ENCODE measurements at regions not wholly inside any gene's neighbourhood (a gene's known extent, or its start where the extent isn't known, plus 50 kb on each side); places are given as distances from the start of the nearest gene placed in this dataset.

DNA sequence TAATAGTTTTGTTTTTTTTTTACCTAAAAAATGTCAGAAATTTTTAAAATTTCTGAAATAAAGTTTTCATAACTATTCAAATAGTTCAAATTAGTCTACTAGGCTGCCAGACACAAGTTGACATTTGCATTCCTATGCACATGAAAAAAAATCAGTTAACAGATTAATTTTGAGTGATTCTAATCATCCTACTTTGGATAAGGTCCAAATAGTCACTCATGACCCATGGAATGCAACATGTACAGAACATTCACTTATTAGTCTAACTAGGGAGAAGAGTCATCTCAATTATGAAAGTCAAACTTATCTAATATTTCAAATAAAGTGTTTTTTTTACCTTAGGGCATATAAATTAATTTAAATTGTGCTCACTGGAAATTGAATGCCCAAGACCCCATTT lies 390.2 kb downstream of the EPM2A start:
- ATAC-seq (no peak), DNase-seq (ENCODE audit: low spot score) (no peak)
- Mint-ChIP-seq H3K27me3 (no peaks in the 10 kb centered on the region), H3K4me1 (ENCODE audit: low read depth in 2 of 2) (no peaks in the 10 kb centered on the region), H3K36me3 (no peaks in the 10 kb centered on the region), H3K9me3 (peaks cover 4% of the 10 kb centered on the region), H3K27ac (no peak overlapping the region), H3K4me3 (no peak overlapping the region)

GRCh38 chr6:145347216-145347615 lies 388.1 kb downstream of the EPM2A start:
- no peak for ATAC-seq
- H3K4me1 Mint-ChIP-seq (ENCODE audit: low read depth in 2 of 2) = no peaks in the 10 kb centered on the region
- H3K4me3 Mint-ChIP-seq = no peak overlapping the region

DNA sequence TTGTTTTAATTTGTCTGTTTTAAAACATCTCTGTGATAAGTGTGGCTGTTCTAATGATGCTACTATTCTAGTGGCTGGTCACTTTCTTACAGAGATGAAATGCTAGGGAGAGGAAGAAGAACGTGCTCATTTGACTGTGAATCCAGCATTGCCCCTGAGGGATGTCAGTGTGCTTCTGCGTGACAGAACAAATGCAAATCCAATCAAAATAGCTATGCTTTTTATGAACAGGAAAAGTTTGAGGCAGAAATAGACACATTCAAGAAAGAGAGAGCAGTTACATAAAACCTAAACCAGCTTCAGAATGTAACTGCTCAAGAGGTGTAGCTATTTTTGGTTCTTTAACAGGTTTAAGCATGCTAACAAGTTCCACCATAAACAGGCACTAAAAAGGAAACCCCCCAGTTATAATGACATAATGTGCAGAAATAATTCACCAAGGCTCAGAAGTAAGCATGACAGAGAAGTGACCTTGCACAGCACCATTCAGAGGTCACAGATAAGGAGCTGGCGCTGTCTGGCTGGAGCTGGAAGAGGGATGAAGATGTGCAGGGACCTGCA lies 385.3 kb downstream of the EPM2A start:
- H3K27ac Mint-ChIP-seq = no peak overlapping the region
- no peak overlapping the region for H3K4me3 Mint-ChIP-seq
- peaks cover 10% of the 10 kb centered on the region for H3K9me3 Mint-ChIP-seq
- H3K27me3 Mint-ChIP-seq = no peaks in the 10 kb centered on the region
- H3K4me1 Mint-ChIP-seq (ENCODE audit: low read depth in 2 of 2) = no peaks in the 10 kb centered on the region
- DNase-seq (ENCODE audit: low spot score) (no peak), ATAC-seq (no peak)
- no peaks in the 10 kb centered on the region for H3K36me3 Mint-ChIP-seq

More at GRCh38 chr6:145347216-145347615, 388.1 kb downstream of the EPM2A start:
- H3K9me3 Mint-ChIP-seq = peaks cover 10% of the 10 kb centered on the region
- H3K27ac Mint-ChIP-seq = no peak overlapping the region
- no peaks in the 10 kb centered on the region for H3K36me3 Mint-ChIP-seq
- DNase-seq (ENCODE audit: low spot score) = no peak
- H3K27me3 Mint-ChIP-seq = no peaks in the 10 kb centered on the region

GRCh38 chr6:145350928-145351327 lies 384.4 kb downstream of the EPM2A start:
- Mint-ChIP-seq H3K27me3 (no peaks in the 10 kb centered on the region), H3K27ac (no peak overlapping the region), H3K36me3 (no peaks in the 10 kb centered on the region), H3K4me1 (ENCODE audit: low read depth in 2 of 2) (no peaks in the 10 kb centered on the region), H3K9me3 (peaks cover 6% of the 10 kb centered on the region), H3K4me3 (no peak overlapping the region)
- ATAC-seq (no peak), DNase-seq (ENCODE audit: low spot score) (no peak)

- Mint-ChIP-seq H3K9me3 (peaks cover 6% of the 10 kb centered on the region), H3K27ac (no peak overlapping the region), H3K27me3 (no peaks in the 10 kb centered on the region), H3K4me1 (ENCODE audit: low read depth in 2 of 2) (no peaks in the 10 kb centered on the region), H3K4me3 (no peak overlapping the region), H3K36me3 (no peaks in the 10 kb centered on the region)
- ATAC-seq (no peak), DNase-seq (ENCODE audit: low spot score) (no peak)
Observed at GRCh38 chr6:145352382-145353080, 382.8 kb downstream of the EPM2A start.

DNA sequence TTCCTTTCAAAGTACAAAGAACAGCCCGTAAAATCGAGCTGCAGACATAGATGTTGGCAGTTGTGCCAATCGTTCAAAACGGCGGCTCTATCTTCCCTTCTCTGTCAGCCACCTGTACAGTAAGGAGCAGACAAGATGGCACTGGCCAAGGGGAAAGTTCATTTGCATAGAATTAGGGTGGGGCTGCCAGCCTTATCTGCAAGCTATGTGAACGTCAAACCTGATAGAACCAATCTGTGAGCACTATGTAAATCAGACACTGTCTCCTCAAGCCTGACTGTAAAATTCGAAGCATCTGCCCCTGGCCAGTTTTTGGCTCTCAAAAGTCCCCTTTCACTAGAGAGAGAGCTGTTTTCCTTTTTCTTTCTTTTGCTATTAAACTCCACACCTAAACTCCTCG lies 374.5 kb downstream of the EPM2A start:
- DNase-seq (ENCODE audit: low spot score) = no peak
- Mint-ChIP-seq H3K27me3 (no peaks in the 10 kb centered on the region), H3K9me3 (peaks cover 2% of the 10 kb centered on the region), H3K4me1 (ENCODE audit: low read depth in 2 of 2) (no peaks in the 10 kb centered on the region), H3K36me3 (no peaks in the 10 kb centered on the region), H3K27ac (no peak overlapping the region), H3K4me3 (no peak overlapping the region)
- no peak for ATAC-seq

DNA sequence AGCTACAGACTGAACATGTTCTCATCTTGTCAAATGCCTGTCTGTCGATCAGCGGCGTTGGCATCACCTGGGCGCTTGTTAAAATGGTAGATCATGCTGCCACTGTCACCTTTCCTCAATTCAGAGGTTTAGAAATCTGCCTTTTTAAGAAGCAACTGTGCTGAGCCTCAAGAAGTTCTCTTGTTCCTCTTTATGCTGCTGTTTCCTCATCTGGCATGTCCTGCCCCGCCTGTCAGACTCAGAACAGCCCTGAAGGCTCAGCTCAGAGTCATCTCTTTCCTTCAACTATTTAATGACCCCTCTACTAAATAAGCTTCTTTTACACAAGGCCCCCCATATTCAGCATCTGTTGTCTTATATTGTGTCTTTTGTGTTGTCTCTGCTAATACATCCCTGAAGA lies 368.2 kb downstream of the EPM2A start:
- no peaks in the 10 kb centered on the region for H3K36me3 Mint-ChIP-seq
- H3K27ac Mint-ChIP-seq = no peak overlapping the region
- no peaks in the 10 kb centered on the region for H3K27me3 Mint-ChIP-seq
- H3K4me3 Mint-ChIP-seq = no peak overlapping the region
- ATAC-seq (no peak), DNase-seq (ENCODE audit: low spot score) (no peak)
- no peaks in the 10 kb centered on the region for H3K4me1 Mint-ChIP-seq (ENCODE audit: low read depth in 2 of 2)
- peaks cover 3% of the 10 kb centered on the region for H3K9me3 Mint-ChIP-seq

DNA sequence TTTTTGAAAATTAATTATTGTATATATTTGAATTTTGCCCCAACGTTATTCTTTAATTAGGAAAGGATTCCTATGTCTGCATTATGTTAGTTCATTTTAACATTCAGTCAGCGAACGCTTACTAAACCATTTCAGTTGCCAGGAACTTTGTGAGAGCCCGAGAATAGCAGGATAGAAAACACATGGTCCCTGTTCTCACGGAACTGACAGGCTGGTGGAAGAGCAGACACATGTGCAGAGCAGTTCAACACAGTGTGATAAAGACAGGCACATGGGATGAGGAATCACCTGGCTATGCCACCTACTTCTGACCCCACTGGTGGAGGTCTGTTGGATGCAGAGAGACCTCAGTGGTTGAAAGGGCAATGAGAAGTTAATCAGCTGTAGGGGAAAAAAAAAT lies 367.2 kb downstream of the EPM2A start:
- Mint-ChIP-seq H3K9me3 (peaks cover 4% of the 10 kb centered on the region), H3K4me3 (no peak overlapping the region), H3K27ac (no peak overlapping the region), H3K4me1 (ENCODE audit: low read depth in 2 of 2) (no peaks in the 10 kb centered on the region), H3K27me3 (no peaks in the 10 kb centered on the region), H3K36me3 (no peaks in the 10 kb centered on the region)
- DNase-seq (ENCODE audit: low spot score) (no peak), ATAC-seq (no peak)

DNA sequence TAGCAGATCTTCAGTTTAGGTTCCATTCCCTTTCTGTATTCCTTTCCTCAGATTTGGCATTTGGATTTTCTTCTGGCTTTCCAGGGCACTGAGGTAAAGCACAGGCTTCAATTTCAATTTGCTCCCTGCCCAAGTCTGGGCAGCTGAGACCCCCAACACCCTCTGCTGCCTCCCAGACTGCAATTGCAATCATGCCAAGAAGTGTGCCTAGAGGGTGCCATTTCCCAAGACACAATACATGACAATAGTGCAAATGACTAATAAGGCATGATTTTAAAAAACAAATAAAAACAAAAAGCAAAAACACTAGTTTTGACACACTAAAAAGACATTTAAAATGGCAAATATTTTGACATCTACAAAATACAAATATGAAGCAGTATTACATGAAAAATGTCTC lies 364.8 kb downstream of the EPM2A start:
- ATAC-seq = no peak

DNA sequence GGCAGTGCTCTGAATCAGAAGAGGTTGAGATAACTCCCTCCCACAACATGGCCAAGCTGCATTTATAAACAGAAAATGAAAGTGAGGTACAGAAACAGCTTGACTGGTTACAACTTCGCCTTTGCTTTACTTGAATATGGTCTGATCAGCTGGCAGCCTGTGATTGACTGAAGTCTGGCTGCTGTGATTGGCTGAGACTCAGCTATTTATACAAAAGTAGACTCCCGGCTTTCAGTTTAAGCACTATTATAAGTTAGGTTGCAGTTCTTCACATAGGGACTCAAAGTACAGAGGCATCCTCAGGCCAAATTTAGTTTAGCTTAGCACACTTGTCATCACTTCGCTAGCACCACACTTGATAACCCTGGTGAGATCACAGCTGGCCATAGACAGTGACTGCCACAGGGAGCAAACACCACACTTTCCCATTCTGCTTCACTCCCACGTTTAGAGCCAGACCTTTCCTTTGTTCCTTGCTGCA lies 362.6 kb downstream of the EPM2A start:
- H3K9me3 Mint-ChIP-seq = peaks cover 17% of the 10 kb centered on the region
- H3K27me3 Mint-ChIP-seq = no peaks in the 10 kb centered on the region
- H3K27ac Mint-ChIP-seq = no peak overlapping the region
- peaks cover 5% of the 10 kb centered on the region for H3K36me3 Mint-ChIP-seq
- no peak for DNase-seq (ENCODE audit: low spot score)
- no peaks in the 10 kb centered on the region for H3K4me1 Mint-ChIP-seq (ENCODE audit: low read depth in 2 of 2)
- no peak overlapping the region for H3K4me3 Mint-ChIP-seq
- ATAC-seq = peak in 1 of 2 donors; percentile 70

More for the DNA sequence above, 364.8 kb downstream of the EPM2A start:
- Mint-ChIP-seq H3K9me3 (peaks cover 8% of the 10 kb centered on the region), H3K4me1 (ENCODE audit: low read depth in 2 of 2) (no peaks in the 10 kb centered on the region), H3K27me3 (no peaks in the 10 kb centered on the region), H3K36me3 (no peaks in the 10 kb centered on the region), H3K4me3 (no peak overlapping the region), H3K27ac (no peak overlapping the region)
- DNase-seq (ENCODE audit: low spot score) = no peak

DNA sequence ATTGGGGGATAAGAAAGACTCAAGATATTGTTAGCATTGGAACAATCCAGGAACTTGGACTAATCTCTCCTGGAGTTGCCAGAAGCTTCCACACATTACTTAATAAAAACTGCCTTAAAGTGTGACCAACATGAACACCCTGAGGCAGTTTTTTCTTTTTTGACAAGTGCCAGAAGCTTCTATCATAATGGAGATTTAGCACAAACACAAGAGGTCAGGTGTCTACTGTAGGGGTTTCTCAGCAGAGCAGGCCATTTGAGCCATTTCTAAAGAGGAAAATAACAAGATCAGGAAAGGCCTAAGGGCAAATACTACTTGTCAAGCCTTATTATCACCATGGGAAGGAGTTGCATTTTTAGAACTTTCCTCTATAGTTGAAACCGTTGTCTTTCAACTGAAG lies 361.5 kb downstream of the EPM2A start:
- Mint-ChIP-seq H3K4me1 (ENCODE audit: low read depth in 2 of 2) (no peaks in the 10 kb centered on the region), H3K27ac (no peak overlapping the region), H3K9me3 (peaks cover 18% of the 10 kb centered on the region), H3K27me3 (no peaks in the 10 kb centered on the region), H3K4me3 (no peak overlapping the region), H3K36me3 (peaks cover 6% of the 10 kb centered on the region)
- DNase-seq (ENCODE audit: low spot score) = no peak
- ATAC-seq = no peak

- DNase-seq (ENCODE audit: low spot score) (no peak), ATAC-seq (no peak)
- Mint-ChIP-seq H3K4me1 (ENCODE audit: low read depth in 2 of 2) (no peaks in the 10 kb centered on the region), H3K27ac (no peak overlapping the region), H3K9me3 (peaks cover 18% of the 10 kb centered on the region), H3K36me3 (peaks cover 6% of the 10 kb centered on the region), H3K4me3 (no peak overlapping the region), H3K27me3 (no peaks in the 10 kb centered on the region)
Observed at GRCh38 chr6:145374570-145374969, 360.8 kb downstream of the EPM2A start.

DNA sequence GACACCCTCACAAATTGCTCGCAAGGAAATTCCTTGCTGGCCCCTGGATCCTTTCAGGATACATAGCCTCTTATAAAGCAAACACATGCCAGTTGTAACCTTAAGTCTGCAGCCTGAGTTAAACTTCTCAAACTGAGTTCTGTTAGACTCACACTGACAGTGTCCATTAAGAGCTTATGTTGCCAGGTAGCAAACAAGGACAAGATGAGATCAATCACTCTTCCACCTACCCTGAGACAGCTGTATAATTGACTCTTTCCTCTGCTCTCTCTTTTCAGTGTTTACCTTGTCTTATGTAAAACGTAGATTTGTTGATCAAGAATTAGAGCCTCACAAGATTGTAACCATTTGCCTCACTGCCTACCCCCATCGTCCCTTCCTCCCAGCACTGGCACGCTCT lies 359.8 kb downstream of the EPM2A start:
- no peaks in the 10 kb centered on the region for H3K4me1 Mint-ChIP-seq (ENCODE audit: low read depth in 2 of 2)
- DNase-seq (ENCODE audit: low spot score) (no peak), ATAC-seq (no peak)
- H3K36me3 Mint-ChIP-seq = peaks cover 6% of the 10 kb centered on the region
- H3K9me3 Mint-ChIP-seq = peaks cover 18% of the 10 kb centered on the region
- no peak overlapping the region for H3K27ac Mint-ChIP-seq
- H3K27me3 Mint-ChIP-seq = no peaks in the 10 kb centered on the region
- H3K4me3 Mint-ChIP-seq = no peak overlapping the region

- no peak overlapping the region for H3K4me3 Mint-ChIP-seq
- peaks cover 18% of the 10 kb centered on the region for H3K9me3 Mint-ChIP-seq
- ATAC-seq = no peak
- H3K27me3 Mint-ChIP-seq = no peaks in the 10 kb centered on the region
- H3K27ac Mint-ChIP-seq = no peak overlapping the region
- no peak for DNase-seq (ENCODE audit: low spot score)
- H3K36me3 Mint-ChIP-seq = peaks cover 6% of the 10 kb centered on the region
- no peaks in the 10 kb centered on the region for H3K4me1 Mint-ChIP-seq (ENCODE audit: low read depth in 2 of 2)
Observed at GRCh38 chr6:145380186-145380585, 355.1 kb downstream of the EPM2A start.

DNA sequence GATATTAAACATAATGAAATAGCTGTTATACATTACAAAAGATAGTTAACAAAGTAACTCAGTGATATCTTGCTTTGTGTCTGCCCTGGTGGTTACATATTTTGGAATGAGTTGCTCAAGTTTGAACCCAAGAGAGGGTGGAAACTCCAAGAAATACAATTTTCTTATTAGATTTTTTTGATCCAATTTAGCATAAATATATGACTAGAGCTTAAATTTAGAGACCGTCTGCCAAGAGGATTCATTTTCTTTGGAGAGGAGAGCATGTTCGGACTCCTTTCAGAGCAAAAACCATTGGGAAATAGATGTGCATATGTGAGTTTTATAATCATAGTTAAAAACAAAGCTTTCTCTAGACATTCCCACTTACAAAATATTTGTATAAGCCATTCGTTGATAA lies 353.4 kb downstream of the EPM2A start:
- H3K27me3 Mint-ChIP-seq = no peaks in the 10 kb centered on the region
- H3K27ac Mint-ChIP-seq = no peak overlapping the region
- peaks cover 11% of the 10 kb centered on the region for H3K9me3 Mint-ChIP-seq

More for the DNA sequence above, 353.4 kb downstream of the EPM2A start:
- no peak for DNase-seq (ENCODE audit: low spot score)
- H3K4me1 Mint-ChIP-seq (ENCODE audit: low read depth in 2 of 2) = no peaks in the 10 kb centered on the region
- peaks cover 6% of the 10 kb centered on the region for H3K36me3 Mint-ChIP-seq
- ATAC-seq = no peak
- H3K4me3 Mint-ChIP-seq = no peak overlapping the region

All from natural killer cell treated with Interleukin-12 subunit alpha and Interleukin-12 subunit beta and Interleukin-15 and Interleukin-18, amount 100 ng/mL, for 72 hours (primary cell).